Mucosa of rectum (tissue), 2 donors: ENCODE measurements at regions not wholly inside any gene's neighbourhood (a gene's known extent, or its start where the extent isn't known, plus 50 kb on each side); places are given as distances from the start of the nearest gene placed in this dataset.

Experiments
- H3K27ac ChIP-seq, 2 donors: one replicate each; pipeline ENCODE4 v1.7.0; 2013; ENCODE audit warnings: inconsistent platforms in 2 of 2, low read depth in 2 of 2, low read length in 2 of 2
- H3K27me3 ChIP-seq, 2 donors: one replicate each; pipeline ENCODE4 v1.7.0; 2013; ENCODE audit warnings: low read length in 2 of 2; ENCODE audit not compliant: control insufficient read depth in 2 of 2, insufficient read depth in 2 of 2
- H3K36me3 ChIP-seq, 2 donors: one replicate each; pipeline ENCODE4 v1.7.0; 2013; ENCODE audit warnings: low read length in 2 of 2; ENCODE audit not compliant: control insufficient read depth in 2 of 2, insufficient read depth in 2 of 2
- H3K4me1 ChIP-seq, 2 donors: one replicate each; pipeline ENCODE4 v1.7.0; 2013; ENCODE audit warnings: low read length in 2 of 2, mild to moderate bottlenecking in 1 of 2; ENCODE audit not compliant: control insufficient read depth in 2 of 2, insufficient read depth in 2 of 2
- H3K4me3 ChIP-seq, 2 donors: one replicate each; pipeline ENCODE4 v1.7.0; 2013; ENCODE audit warnings: low read length in 2 of 2
- H3K9ac ChIP-seq, 2 donors: one replicate each; pipeline ENCODE4 v1.7.0; 2013; ENCODE audit warnings: low read length in 2 of 2, low read depth in 1 of 2, mild to moderate bottlenecking in 1 of 2
- H3K9me3 ChIP-seq, 2 donors: one replicate each; pipeline ENCODE4 v1.7.0; 2013; ENCODE audit warnings: low read length in 2 of 2; ENCODE audit not compliant: control insufficient read depth in 2 of 2
- donor health status: healthy.
- donor health status: Normal muscosa, but diverticular disease.

GRCh38 chr6:139632840-139633239 lies 258.4 kb upstream of the CITED2 start:
- Histone ChIP-seq H3K9ac (no peak overlapping the region), H3K9me3 (no peaks in the 10 kb centered on the region), H3K4me3 (no peak overlapping the region), H3K27ac (no peak overlapping the region), H3K4me1 (no peaks in the 10 kb centered on the region), H3K27me3 (no peaks in the 10 kb centered on the region), H3K36me3 (no peaks in the 10 kb centered on the region)

DNA sequence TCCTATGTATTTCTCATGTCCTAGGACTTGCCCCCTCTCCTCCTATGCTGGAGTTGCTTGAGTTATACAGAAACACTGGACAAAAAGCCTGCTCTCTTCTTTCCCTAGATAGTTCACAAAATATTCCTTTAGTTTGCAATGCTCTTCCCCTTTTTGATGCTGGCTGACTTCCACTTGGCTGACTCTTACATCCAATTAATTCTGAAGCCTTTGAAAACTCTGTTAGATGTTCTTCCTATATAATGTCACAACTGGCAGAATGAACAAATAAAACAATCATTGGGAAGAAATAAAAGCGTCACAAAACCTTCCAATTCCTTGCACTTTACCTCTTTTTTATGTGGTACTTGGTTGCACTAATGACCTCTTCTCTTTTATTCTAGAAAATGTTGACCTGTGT lies 253.8 kb upstream of the CITED2 start:
- no peaks in the 10 kb centered on the region for H3K9me3 ChIP-seq
- H3K9ac ChIP-seq, result no peak overlapping the region
- H3K36me3 ChIP-seq, result no peaks in the 10 kb centered on the region
- H3K4me3 ChIP-seq, result no peak overlapping the region
- H3K27me3 ChIP-seq, result no peaks in the 10 kb centered on the region
- no peaks in the 10 kb centered on the region for H3K4me1 ChIP-seq
- no peak overlapping the region for H3K27ac ChIP-seq

DNA sequence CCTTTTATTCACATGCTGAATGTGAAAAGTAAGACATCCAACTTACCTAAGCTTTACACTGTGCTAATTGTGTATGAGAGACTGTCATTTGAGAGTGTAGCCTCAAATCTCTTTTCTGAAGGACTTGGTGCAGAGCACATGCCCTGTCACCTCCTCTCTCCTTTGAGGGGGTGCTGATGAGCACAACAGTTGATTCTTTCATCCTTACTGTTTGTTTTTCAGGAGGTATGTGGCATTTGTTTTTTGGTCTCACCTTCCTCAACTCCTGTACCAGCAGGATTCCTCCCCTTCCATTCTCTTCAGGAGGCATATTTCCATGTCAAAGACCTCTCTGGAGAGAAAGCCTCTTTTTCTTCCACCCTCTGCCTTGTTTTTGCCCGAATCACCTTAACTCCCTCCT lies 252.6 kb upstream of the CITED2 start:
- no peaks in the 10 kb centered on the region for H3K4me1 ChIP-seq
- no peak overlapping the region for H3K9ac ChIP-seq
- H3K27ac ChIP-seq, result no peak overlapping the region
- H3K9me3 ChIP-seq, result no peaks in the 10 kb centered on the region
- no peaks in the 10 kb centered on the region for H3K36me3 ChIP-seq
- H3K27me3 ChIP-seq, result no peaks in the 10 kb centered on the region
- H3K4me3 ChIP-seq, result no peak overlapping the region

DNA sequence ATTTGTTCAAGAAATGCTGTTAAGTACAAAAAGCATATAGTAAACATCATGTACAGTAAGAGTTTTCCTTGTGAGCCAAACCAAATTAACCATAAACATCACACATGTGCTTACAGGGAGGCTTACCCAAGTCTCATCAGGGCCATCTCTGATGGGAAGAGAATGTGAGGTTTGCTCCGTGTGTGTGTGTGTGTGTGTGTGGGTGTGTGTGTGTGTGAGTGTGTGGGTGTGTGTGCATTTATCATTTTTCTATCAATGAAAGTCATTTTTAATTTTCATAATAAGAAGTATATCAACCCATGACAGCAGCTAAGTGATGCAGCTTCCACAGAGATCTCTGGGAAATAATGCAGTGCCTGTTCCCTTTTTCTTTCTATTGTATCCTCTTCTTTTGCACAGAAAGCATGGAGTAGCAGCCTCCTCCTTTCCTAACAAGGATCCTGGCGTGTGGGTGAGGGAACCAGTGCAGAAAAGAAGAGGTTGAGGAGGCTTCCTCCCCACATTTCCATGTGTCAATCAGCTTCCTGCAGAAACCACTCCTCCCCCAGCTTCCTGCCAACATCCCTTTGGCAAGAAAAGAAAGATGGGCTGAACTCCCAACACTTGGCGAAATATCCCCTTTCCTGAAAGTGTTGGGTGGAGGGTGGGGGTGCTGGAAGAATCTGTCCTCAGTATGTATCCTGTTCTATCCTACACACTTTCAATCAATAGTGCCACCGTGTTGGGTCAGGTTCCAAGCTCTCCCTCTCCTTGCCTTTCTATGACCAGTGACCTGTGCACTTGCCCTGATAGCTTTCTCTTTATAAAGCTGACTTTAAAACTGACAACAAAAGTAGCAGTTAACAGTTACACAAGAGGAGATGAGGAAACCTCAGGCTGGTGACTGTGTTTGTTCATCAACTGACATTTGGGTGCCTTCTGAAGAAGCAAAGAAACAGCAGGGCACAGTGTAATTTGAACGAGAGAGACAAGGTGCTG lies 251.8 kb upstream of the CITED2 start:
- Histone ChIP-seq H3K9ac (no peak overlapping the region), H3K36me3 (no peaks in the 10 kb centered on the region), H3K4me1 (no peaks in the 10 kb centered on the region), H3K27ac (no peak overlapping the region), H3K9me3 (no peaks in the 10 kb centered on the region), H3K4me3 (no peak overlapping the region), H3K27me3 (no peaks in the 10 kb centered on the region)

- no peak overlapping the region for H3K9ac ChIP-seq
Measured at GRCh38 chr6:139625081-139625939, 250.9 kb upstream of the CITED2 start.

DNA sequence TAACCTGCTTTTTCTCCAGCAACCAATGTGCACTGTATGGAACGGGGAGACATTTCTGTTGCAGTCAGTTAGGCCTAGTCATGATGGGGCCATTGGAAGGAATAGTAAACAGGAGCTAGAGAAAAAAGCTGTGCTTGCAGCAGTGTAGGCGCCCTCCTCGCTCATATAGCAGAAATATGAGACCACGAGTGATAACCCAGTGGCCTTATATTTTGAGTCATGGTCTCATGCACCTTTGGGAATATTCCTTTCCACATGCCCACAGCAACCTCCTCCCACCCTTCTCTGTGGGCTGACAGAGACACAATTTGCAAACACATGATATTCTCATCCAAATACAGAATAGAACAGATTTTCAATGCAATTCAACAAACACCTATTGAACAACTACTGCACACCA lies 248.9 kb upstream of the CITED2 start:
- H3K27ac ChIP-seq, result no peak overlapping the region
- no peak overlapping the region for H3K4me3 ChIP-seq
- H3K9ac ChIP-seq, result no peak overlapping the region
- H3K9me3 ChIP-seq, result no peaks in the 10 kb centered on the region
- H3K27me3 ChIP-seq, result no peaks in the 10 kb centered on the region
- no peaks in the 10 kb centered on the region for H3K4me1 ChIP-seq
- no peaks in the 10 kb centered on the region for H3K36me3 ChIP-seq

More at GRCh38 chr6:139625081-139625939, 250.9 kb upstream of the CITED2 start:
- H3K9me3 ChIP-seq, result no peaks in the 10 kb centered on the region
- H3K27me3 ChIP-seq, result no peaks in the 10 kb centered on the region
- no peak overlapping the region for H3K27ac ChIP-seq
- no peaks in the 10 kb centered on the region for H3K36me3 ChIP-seq
- no peak overlapping the region for H3K4me3 ChIP-seq
- no peaks in the 10 kb centered on the region for H3K4me1 ChIP-seq

DNA sequence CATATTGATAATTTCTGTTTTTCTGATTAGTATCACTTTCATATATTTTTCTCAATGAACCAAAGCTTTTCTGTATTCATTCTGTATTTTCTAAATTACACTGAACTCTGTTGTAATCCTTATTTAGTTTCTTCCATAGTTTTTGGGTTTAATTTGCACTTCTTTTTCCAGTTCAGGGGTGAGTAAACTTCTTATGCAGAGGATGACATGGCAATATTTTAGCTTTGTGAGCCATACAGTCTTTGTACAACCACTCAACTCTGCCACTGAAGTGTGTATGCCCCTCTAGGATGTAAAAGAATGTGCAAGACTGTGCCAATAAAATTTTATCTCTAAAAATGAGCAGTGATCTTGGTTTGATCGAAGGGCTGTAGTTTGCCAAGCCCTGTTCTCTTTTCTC lies 239.0 kb upstream of the CITED2 start:
- no peak overlapping the region for H3K9ac ChIP-seq
- no peaks in the 10 kb centered on the region for H3K4me1 ChIP-seq
- H3K9me3 ChIP-seq, result no peaks in the 10 kb centered on the region
- no peak overlapping the region for H3K27ac ChIP-seq
- no peaks in the 10 kb centered on the region for H3K36me3 ChIP-seq
- H3K27me3 ChIP-seq, result no peaks in the 10 kb centered on the region
- H3K4me3 ChIP-seq, result no peak overlapping the region

GRCh38 chr6:139612135-139612465 lies 237.7 kb upstream of the CITED2 start:
- H3K9me3 ChIP-seq, result no peaks in the 10 kb centered on the region
- no peaks in the 10 kb centered on the region for H3K4me1 ChIP-seq
- no peaks in the 10 kb centered on the region for H3K36me3 ChIP-seq
- H3K27ac ChIP-seq, result no peak overlapping the region
- H3K9ac ChIP-seq, result no peak overlapping the region
- no peak overlapping the region for H3K4me3 ChIP-seq
- no peaks in the 10 kb centered on the region for H3K27me3 ChIP-seq

DNA sequence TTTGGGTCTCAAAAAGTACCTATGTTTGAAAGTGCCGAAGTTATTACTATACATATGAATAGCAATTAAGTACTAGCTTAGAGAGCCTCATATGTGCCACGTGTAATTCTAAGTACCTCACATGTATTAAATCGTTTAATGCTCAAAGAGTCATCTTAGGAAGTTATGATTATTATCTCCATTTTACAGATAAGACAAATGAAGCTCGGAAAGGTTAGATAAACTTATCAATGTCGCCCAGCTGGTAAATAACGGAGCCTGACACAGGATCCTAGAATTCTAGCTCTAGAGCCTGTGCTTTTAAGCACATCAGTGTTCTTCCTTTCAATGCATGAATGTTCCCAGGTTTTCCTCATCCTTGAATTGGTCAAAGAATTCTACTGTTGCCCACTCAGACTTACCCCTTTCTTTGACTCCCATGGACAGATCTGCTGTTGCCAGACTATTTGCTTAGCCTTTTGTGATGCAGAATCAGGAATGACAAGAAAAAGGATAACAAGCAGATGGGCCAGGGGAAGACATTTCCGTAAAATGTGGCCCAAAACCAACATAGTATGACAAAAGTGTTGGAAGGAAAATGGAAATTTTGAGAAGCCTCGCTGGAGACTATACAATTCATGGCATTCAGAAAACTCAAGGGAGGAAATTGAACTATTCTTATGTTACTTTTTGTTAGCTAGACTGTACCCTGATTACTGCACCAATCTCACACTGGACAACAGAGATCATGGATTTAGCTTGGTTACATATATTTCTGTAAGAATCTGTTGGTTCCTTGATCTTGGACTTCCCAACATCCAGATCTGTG lies 237.1 kb upstream of the CITED2 start:
- H3K9ac ChIP-seq, result no peak overlapping the region
- H3K27me3 ChIP-seq, result no peaks in the 10 kb centered on the region
- no peak overlapping the region for H3K27ac ChIP-seq
- no peaks in the 10 kb centered on the region for H3K4me1 ChIP-seq
- no peaks in the 10 kb centered on the region for H3K36me3 ChIP-seq
- no peak overlapping the region for H3K4me3 ChIP-seq
- H3K9me3 ChIP-seq, result no peaks in the 10 kb centered on the region
